ENCODE measurements at regions not wholly inside any gene's neighbourhood (a gene's known extent, or its start where the extent isn't known, plus 50 kb on each side); places are given as distances from the start of the nearest gene placed in this dataset.

DNA sequence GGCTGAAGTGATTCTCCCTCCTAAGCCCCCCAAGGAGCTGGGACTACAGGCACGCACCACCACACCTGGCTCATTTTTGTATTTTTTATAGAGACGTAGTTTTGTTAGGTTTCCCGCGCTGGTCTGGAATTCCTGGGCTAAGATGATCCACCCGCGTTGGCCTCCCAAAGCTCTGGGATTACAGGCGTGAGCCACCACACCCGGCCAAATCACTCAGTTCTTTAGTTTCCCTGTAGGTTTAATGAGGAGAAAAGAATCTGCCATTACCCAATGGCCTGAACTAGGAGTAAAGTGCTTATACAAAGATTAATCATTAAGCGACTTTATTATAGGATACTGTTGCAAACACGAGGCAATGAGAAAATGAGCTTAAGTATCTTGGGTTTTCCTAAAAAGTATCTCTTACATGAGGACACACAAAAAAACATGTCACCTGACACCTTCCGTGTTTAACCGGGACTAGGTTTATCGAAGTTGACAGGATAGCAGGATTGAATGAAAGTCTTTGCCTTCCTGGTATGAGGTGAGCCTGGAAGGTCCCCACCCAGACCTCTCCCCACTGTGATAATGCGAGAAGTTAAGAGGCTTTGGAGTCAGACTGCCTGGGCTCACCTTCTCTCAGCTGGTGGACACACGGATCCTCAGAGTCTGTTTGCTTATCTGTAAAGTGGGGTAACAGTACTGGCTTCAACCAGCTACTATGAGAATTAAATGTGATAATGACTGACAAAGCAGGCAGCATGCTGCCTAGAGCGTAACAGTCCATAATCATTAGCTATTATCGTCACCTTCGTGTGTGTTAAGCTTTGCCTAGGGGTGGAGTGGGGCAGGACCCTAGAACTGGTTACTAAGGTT, 133.5 kb upstream of the KRAS start:
- no peaks in the 10 kb centered on the region for H3K9me3 Mint-ChIP-seq
- H3K36me3 Mint-ChIP-seq: no peaks in the 10 kb centered on the region
- peak overlapping the region; percentile 89 for H3K4me3 Mint-ChIP-seq
- POLR2A ChIA-PET: interaction anchor here (0.5 to 1.2 kb wide), 5 partner anchors 126 to 437 kb away, joined by 3 to 4 read pairs (median 3); partner anchors contain the start of genes DNAI7 and ETFRF1
- DNase-seq (ENCODE audit: low spot score): no peak
- H3K4me1 Mint-ChIP-seq: peaks cover 17% of the 10 kb centered on the region
- ATAC-seq: no peak
- H3K27me3 Mint-ChIP-seq (ENCODE audit: low read depth): peaks cover 24% of the 10 kb centered on the region
- TF ChIP-seq, protein P1, sequence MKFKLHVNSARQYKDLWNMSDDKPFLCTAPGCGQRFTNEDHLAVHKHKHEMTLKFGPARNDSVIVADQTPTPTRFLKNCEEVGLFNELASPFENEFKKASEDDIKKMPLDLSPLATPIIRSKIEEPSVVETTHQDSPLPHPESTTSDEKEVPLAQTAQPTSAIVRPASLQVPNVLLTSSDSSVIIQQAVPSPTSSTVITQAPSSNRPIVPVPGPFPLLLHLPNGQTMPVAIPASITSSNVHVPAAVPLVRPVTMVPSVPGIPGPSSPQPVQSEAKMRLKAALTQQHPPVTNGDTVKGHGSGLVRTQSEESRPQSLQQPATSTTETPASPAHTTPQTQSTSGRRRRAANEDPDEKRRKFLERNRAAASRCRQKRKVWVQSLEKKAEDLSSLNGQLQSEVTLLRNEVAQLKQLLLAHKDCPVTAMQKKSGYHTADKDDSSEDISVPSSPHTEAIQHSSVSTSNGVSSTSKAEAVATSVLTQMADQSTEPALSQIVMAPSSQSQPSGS (CRISPR knock-in tag; IDR thresholded peaks at IDR 0.05; ENCODE audit: borderline replicate concordance, low read depth): no peak
- TF ChIP-seq SMAD3 (CRISPR knock-in tag; IDR thresholded peaks at IDR 0.05; ENCODE audit: borderline replicate concordance) (no peak), RELA (CRISPR knock-in tag; IDR thresholded peaks at IDR 0.05; ENCODE audit: borderline replicate concordance) (no peak), SP1 (CRISPR knock-in tag; conservative IDR thresholded peaks at IDR 0.05) (no peak), ZNF671 (CRISPR knock-in tag; IDR thresholded peaks at IDR 0.05) (no peak), GTF2I (CRISPR knock-in tag; conservative IDR thresholded peaks at IDR 0.05) (no peak), CBFB (CRISPR knock-in tag; IDR thresholded peaks at IDR 0.05; ENCODE audit: low read depth) (no peak), ZNF512 (CRISPR knock-in tag; IDR thresholded peaks at IDR 0.05; ENCODE audit: borderline replicate concordance) (no peak), E2F4 (CRISPR knock-in tag; IDR thresholded peaks at IDR 0.05; ENCODE audit: borderline replicate concordance, low read depth) (no peak), ELF4 (CRISPR knock-in tag; IDR thresholded peaks at IDR 0.05; ENCODE audit: low read depth) (no peak), JUN (CRISPR knock-in tag; IDR thresholded peaks at IDR 0.05) (no peak), SOX15 (CRISPR knock-in tag; IDR thresholded peaks at IDR 0.05) (no peak)
- TF ChIP-seq, protein P2, sequence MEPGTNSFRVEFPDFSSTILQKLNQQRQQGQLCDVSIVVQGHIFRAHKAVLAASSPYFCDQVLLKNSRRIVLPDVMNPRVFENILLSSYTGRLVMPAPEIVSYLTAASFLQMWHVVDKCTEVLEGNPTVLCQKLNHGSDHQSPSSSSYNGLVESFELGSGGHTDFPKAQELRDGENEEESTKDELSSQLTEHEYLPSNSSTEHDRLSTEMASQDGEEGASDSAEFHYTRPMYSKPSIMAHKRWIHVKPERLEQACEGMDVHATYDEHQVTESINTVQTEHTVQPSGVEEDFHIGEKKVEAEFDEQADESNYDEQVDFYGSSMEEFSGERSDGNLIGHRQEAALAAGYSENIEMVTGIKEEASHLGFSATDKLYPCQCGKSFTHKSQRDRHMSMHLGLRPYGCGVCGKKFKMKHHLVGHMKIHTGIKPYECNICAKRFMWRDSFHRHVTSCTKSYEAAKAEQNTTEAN (CRISPR knock-in tag; IDR thresholded peaks at IDR 0.05): no peak
- TF ChIP-seq, protein P3, sequence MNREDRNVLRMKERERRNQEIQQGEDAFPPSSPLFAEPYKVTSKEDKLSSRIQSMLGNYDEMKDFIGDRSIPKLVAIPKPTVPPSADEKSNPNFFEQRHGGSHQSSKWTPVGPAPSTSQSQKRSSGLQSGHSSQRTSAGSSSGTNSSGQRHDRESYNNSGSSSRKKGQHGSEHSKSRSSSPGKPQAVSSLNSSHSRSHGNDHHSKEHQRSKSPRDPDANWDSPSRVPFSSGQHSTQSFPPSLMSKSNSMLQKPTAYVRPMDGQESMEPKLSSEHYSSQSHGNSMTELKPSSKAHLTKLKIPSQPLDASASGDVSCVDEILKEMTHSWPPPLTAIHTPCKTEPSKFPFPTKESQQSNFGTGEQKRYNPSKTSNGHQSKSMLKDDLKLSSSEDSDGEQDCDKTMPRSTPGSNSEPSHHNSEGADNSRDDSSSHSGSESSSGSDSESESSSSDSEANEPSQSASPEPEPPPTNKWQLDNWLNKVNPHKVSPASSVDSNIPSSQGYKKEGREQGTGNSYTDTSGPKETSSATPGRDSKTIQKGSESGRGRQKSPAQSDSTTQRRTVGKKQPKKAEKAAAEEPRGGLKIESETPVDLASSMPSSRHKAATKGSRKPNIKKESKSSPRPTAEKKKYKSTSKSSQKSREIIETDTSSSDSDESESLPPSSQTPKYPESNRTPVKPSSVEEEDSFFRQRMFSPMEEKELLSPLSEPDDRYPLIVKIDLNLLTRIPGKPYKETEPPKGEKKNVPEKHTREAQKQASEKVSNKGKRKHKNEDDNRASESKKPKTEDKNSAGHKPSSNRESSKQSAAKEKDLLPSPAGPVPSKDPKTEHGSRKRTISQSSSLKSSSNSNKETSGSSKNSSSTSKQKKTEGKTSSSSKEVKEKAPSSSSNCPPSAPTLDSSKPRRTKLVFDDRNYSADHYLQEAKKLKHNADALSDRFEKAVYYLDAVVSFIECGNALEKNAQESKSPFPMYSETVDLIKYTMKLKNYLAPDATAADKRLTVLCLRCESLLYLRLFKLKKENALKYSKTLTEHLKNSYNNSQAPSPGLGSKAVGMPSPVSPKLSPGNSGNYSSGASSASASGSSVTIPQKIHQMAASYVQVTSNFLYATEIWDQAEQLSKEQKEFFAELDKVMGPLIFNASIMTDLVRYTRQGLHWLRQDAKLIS (CRISPR knock-in tag; IDR thresholded peaks at IDR 0.05; ENCODE audit: borderline replicate concordance): no peak
- TF ChIP-seq, protein P4, sequence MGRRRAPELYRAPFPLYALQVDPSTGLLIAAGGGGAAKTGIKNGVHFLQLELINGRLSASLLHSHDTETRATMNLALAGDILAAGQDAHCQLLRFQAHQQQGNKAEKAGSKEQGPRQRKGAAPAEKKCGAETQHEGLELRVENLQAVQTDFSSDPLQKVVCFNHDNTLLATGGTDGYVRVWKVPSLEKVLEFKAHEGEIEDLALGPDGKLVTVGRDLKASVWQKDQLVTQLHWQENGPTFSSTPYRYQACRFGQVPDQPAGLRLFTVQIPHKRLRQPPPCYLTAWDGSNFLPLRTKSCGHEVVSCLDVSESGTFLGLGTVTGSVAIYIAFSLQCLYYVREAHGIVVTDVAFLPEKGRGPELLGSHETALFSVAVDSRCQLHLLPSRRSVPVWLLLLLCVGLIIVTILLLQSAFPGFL (CRISPR knock-in tag; IDR thresholded peaks at IDR 0.05; ENCODE audit: borderline replicate concordance): no peak
- TF ChIP-seq, protein P5, sequence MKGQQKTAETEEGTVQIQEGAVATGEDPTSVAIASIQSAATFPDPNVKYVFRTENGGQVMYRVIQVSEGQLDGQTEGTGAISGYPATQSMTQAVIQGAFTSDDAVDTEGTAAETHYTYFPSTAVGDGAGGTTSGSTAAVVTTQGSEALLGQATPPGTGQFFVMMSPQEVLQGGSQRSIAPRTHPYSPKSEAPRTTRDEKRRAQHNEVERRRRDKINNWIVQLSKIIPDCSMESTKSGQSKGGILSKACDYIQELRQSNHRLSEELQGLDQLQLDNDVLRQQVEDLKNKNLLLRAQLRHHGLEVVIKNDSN (CRISPR knock-in tag; IDR thresholded peaks at IDR 0.05): no peak
- TF ChIP-seq, protein P6, sequence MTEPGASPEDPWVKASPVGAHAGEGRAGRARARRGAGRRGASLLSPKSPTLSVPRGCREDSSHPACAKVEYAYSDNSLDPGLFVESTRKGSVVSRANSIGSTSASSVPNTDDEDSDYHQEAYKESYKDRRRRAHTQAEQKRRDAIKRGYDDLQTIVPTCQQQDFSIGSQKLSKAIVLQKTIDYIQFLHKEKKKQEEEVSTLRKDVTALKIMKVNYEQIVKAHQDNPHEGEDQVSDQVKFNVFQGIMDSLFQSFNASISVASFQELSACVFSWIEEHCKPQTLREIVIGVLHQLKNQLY (CRISPR knock-in tag; IDR thresholded peaks at IDR 0.05): no peak
- TF ChIP-seq, protein P7, sequence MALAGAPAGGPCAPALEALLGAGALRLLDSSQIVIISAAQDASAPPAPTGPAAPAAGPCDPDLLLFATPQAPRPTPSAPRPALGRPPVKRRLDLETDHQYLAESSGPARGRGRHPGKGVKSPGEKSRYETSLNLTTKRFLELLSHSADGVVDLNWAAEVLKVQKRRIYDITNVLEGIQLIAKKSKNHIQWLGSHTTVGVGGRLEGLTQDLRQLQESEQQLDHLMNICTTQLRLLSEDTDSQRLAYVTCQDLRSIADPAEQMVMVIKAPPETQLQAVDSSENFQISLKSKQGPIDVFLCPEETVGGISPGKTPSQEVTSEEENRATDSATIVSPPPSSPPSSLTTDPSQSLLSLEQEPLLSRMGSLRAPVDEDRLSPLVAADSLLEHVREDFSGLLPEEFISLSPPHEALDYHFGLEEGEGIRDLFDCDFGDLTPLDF (CRISPR knock-in tag; IDR thresholded peaks at IDR 0.05): no peak
- CTCF ChIA-PET: interaction anchor here (0.5 to 1.1 kb wide), 3 partner anchors 50 to 393 kb away, joined by 3 to 6 read pairs (median 4); partner anchors contain the start of genes DNAI7 and ETFRF1
- H3K27ac Mint-ChIP-seq: peak overlapping the region; percentile 16; the same call in 1 of the 2 replicates
